ENCODE measurements at regions not wholly inside any gene's neighbourhood (a gene's known extent, or its start where the extent isn't known, plus 50 kb on each side); places are given as distances from the start of the nearest gene placed in this dataset.

DNA sequence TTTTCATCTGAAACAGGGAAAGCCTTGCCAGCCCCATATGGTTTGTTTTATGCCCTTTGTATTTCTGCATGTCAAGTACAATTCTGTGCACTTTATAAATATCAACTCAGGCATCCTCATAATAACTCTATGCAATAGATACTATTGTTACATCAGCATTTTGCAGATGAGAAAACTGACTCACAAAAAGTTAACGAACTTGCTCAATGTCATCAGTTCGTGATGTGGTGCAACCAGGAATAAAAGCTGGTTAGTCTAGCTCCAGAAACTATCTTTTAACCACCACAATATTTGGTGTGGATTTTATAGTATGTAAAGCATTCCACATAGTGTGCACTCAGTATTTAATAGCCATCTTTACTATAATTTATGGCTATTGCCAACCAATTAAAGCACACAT is 134.9 kb downstream of the MRPS30 start:
- TF ChIP-seq, protein P1, sequence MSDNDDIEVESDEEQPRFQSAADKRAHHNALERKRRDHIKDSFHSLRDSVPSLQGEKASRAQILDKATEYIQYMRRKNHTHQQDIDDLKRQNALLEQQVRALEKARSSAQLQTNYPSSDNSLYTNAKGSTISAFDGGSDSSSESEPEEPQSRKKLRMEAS (IDR thresholded peaks at IDR 0.05), result no peak
- TF ChIP-seq, protein P2, sequence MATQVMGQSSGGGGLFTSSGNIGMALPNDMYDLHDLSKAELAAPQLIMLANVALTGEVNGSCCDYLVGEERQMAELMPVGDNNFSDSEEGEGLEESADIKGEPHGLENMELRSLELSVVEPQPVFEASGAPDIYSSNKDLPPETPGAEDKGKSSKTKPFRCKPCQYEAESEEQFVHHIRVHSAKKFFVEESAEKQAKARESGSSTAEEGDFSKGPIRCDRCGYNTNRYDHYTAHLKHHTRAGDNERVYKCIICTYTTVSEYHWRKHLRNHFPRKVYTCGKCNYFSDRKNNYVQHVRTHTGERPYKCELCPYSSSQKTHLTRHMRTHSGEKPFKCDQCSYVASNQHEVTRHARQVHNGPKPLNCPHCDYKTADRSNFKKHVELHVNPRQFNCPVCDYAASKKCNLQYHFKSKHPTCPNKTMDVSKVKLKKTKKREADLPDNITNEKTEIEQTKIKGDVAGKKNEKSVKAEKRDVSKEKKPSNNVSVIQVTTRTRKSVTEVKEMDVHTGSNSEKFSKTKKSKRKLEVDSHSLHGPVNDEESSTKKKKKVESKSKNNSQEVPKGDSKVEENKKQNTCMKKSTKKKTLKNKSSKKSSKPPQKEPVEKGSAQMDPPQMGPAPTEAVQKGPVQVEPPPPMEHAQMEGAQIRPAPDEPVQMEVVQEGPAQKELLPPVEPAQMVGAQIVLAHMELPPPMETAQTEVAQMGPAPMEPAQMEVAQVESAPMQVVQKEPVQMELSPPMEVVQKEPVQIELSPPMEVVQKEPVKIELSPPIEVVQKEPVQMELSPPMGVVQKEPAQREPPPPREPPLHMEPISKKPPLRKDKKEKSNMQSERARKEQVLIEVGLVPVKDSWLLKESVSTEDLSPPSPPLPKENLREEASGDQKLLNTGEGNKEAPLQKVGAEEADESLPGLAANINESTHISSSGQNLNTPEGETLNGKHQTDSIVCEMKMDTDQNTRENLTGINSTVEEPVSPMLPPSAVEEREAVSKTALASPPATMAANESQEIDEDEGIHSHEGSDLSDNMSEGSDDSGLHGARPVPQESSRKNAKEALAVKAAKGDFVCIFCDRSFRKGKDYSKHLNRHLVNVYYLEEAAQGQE (IDR thresholded peaks at IDR 0.05; ENCODE audit: low read depth), result no peak
- no peak for TF ChIP-seq CREB1 (IDR thresholded peaks at IDR 0.05; ENCODE audit: low read depth)
- no peak for TF ChIP-seq NFIC (IDR thresholded peaks at IDR 0.05)
- TF ChIP-seq USF1 (IDR thresholded peaks at IDR 0.05), result no peak
- no peak for TF ChIP-seq TEAD4 (IDR thresholded peaks at IDR 0.05)
- no peak for TF ChIP-seq ZBTB7A (IDR thresholded peaks at IDR 0.05; ENCODE audit: low read depth)
- TF ChIP-seq EP300 (IDR thresholded peaks at IDR 0.05; ENCODE audit: borderline replicate concordance), result no peak
- no peak for TF ChIP-seq YY1 (IDR thresholded peaks at IDR 0.05; ENCODE audit: low read depth)
- TF ChIP-seq CEBPB (IDR thresholded peaks at IDR 0.05), result no peak
- no peak for TF ChIP-seq RAD21 (IDR thresholded peaks at IDR 0.05; ENCODE audit: low read depth)
- no peak for TF ChIP-seq TAF1 (IDR thresholded peaks at IDR 0.05; ENCODE audit: low read depth)
- no peak for TF ChIP-seq EGR1 (IDR thresholded peaks at IDR 0.05)
